GM12878 (cell line): ENCODE measurements at regions not wholly inside any gene's neighbourhood (a gene's known extent, or its start where the extent isn't known, plus 50 kb on each side); places are given as distances from the start of the nearest gene placed in this dataset.

Experiments used
- FOS ChIP-seq: IDR thresholded peaks from 3 replicates; pipeline ENCODE4 v1.6.1; 2011; ENCODE audit warnings: borderline replicate concordance; ENCODE audit not compliant: insufficient read length; ENCODE audit errors: extremely low read depth
- PAX8 ChIP-seq: fragments of 450-650 bp; IDR thresholded peaks from 2 replicates; pipeline ENCODE4 v1.6.1; 2017; ENCODE audit warnings: mild to moderate bottlenecking, moderate library complexity
- ZZZ3 ChIP-seq: IDR thresholded peaks from 2 replicates; pipeline ENCODE4 v1.6.1; 2011; ENCODE audit warnings: low read depth; ENCODE audit not compliant: control insufficient read depth, insufficient read length
- TF ChIP-seq, protein P1 (sequence below): fragments of 450-650 bp; formaldehyde crosslinking; IDR thresholded peaks from 2 replicates; pipeline ENCODE4 v1.4.0; 2020; ENCODE audit warnings: mild to moderate bottlenecking, moderate library complexity
- TF ChIP-seq, protein P2 (sequence below): fragments of 450-650 bp; IDR thresholded peaks from 2 replicates; pipeline ENCODE4 v1.6.1; 2017; ENCODE audit warnings: low read depth, mild to moderate bottlenecking, moderate library complexity
- TF ChIP-seq, protein P3 (sequence below): fragments of 450-650 bp; IDR thresholded peaks from 2 replicates; pipeline ENCODE4 v1.6.1; 2016; ENCODE audit warnings: mild to moderate bottlenecking

- TF ChIP-seq, protein P1, sequence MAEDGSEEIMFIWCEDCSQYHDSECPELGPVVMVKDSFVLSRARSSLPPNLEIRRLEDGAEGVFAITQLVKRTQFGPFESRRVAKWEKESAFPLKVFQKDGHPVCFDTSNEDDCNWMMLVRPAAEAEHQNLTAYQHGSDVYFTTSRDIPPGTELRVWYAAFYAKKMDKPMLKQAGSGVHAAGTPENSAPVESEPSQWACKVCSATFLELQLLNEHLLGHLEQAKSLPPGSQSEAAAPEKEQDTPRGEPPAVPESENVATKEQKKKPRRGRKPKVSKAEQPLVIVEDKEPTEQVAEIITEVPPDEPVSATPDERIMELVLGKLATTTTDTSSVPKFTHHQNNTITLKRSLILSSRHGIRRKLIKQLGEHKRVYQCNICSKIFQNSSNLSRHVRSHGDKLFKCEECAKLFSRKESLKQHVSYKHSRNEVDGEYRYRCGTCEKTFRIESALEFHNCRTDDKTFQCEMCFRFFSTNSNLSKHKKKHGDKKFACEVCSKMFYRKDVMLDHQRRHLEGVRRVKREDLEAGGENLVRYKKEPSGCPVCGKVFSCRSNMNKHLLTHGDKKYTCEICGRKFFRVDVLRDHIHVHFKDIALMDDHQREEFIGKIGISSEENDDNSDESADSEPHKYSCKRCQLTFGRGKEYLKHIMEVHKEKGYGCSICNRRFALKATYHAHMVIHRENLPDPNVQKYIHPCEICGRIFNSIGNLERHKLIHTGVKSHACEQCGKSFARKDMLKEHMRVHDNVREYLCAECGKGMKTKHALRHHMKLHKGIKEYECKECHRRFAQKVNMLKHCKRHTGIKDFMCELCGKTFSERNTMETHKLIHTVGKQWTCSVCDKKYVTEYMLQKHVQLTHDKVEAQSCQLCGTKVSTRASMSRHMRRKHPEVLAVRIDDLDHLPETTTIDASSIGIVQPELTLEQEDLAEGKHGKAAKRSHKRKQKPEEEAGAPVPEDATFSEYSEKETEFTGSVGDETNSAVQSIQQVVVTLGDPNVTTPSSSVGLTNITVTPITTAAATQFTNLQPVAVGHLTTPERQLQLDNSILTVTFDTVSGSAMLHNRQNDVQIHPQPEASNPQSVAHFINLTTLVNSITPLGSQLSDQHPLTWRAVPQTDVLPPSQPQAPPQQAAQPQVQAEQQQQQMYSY (CRISPR knock-in tag): no peak
- TF ChIP-seq FOS (no peak), ZZZ3 (no peak), PAX8 (no peak)
- TF ChIP-seq, protein P2, sequence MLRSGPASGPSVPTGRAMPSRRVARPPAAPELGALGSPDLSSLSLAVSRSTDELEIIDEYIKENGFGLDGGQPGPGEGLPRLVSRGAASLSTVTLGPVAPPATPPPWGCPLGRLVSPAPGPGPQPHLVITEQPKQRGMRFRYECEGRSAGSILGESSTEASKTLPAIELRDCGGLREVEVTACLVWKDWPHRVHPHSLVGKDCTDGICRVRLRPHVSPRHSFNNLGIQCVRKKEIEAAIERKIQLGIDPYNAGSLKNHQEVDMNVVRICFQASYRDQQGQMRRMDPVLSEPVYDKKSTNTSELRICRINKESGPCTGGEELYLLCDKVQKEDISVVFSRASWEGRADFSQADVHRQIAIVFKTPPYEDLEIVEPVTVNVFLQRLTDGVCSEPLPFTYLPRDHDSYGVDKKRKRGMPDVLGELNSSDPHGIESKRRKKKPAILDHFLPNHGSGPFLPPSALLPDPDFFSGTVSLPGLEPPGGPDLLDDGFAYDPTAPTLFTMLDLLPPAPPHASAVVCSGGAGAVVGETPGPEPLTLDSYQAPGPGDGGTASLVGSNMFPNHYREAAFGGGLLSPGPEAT: no peak
- TF ChIP-seq, protein P3, sequence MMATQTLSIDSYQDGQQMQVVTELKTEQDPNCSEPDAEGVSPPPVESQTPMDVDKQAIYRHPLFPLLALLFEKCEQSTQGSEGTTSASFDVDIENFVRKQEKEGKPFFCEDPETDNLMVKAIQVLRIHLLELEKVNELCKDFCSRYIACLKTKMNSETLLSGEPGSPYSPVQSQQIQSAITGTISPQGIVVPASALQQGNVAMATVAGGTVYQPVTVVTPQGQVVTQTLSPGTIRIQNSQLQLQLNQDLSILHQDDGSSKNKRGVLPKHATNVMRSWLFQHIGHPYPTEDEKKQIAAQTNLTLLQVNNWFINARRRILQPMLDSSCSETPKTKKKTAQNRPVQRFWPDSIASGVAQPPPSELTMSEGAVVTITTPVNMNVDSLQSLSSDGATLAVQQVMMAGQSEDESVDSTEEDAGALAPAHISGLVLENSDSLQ: no peak
These were observed 119.9 kb upstream of the CBLB start (continued) for GRCh38 chr3:105988540-105989212.
